SK-N-SH (cell line): ENCODE measurements at regions not wholly inside any gene's neighbourhood (a gene's known extent, or its start where the extent isn't known, plus 50 kb on each side); places are given as distances from the start of the nearest gene placed in this dataset.

Experiments
- CTCF ChIA-PET: fragments of 300-600, 350-600 bp; formaldehyde crosslinking; extraction: SDS; loops from one replicate; lab custom pipeline; 2021; lab: Yijun Ruan, JAX
- POLR2A ChIA-PET: fragments of 350-600 bp; sonication (Branson Sonifier 250); formaldehyde crosslinking; extraction: SDS; loops from one replicate; lab custom pipeline; 2020; ENCODE audit warnings: antibody characterized with exemption, inconsistent platforms; lab: Yijun Ruan, JAX
- DNase-seq: peaks from one replicate; pipeline ENCODE4 v3.0.0; 2012
- H2AFZ ChIP-seq: fragments of 200-600 bp; sonication (generic); 2 replicates; pipeline ENCODE4 v1.8.1; 2016; ENCODE audit warnings: antibody characterized with exemption, mild to moderate bottlenecking, low read depth
- H3F3A ChIP-seq: fragments of 200-600 bp; sonication (generic); replicated peaks from 2 replicates; pipeline ENCODE3; 2016; ENCODE audit warnings: antibody characterized with exemption, mild to moderate bottlenecking; ENCODE audit not compliant: insufficient read depth
- H3K27ac ChIP-seq, 2 experiments: fragments of 200-500 bp in 1 of 2; fragments of 200-600 bp in 1 of 2; sonication (Bioruptor generic) in 1 of 2; sonication (generic), shearing (Covaris generic) in 1 of 2; 2 replicates each; pipeline versions ENCODE4 v1.5.1 to v1.6.1; 2014 to 2016; ENCODE audit warnings: low read depth in 2 of 2, inconsistent platforms in 1 of 2, low read length in 1 of 2, mild to moderate bottlenecking in 1 of 2, mixed read lengths in 1 of 2
- H3K27me3 ChIP-seq: fragments of 200-600 bp; sonication (generic), shearing (Covaris generic); 2 replicates; pipeline ENCODE4 v1.6.1; 2016; ENCODE audit warnings: mixed run types; ENCODE audit not compliant: insufficient read depth
- H3K36me3 ChIP-seq, 2 experiments: fragments of 200-500 bp in 1 of 2; fragments of 200-600 bp in 1 of 2; sonication (Bioruptor generic) in 1 of 2; sonication (generic) in 1 of 2; replicated peaks in 1 of 2; 2 replicates each; pipeline versions ENCODE3 to v1.5.1; 2014 to 2016; ENCODE audit warnings: low read length in 1 of 2, mild to moderate bottlenecking in 1 of 2; ENCODE audit not compliant: insufficient read depth in 2 of 2, control insufficient read depth in 1 of 2
- H3K4me1 ChIP-seq, 2 experiments: fragments of 200-500 bp in 1 of 2; fragments of 200-600 bp in 1 of 2; sonication (Bioruptor generic) in 1 of 2; sonication (generic), shearing (Covaris generic) in 1 of 2; 2 replicates each; pipeline versions ENCODE4 v1.5.1 to v1.6.1; 2014 to 2016; ENCODE audit warnings: low read depth in 1 of 2, low read length in 1 of 2, mixed run types in 1 of 2; ENCODE audit not compliant: insufficient read depth in 2 of 2, control insufficient read depth in 1 of 2
- H3K4me2 ChIP-seq: fragments of 200-600 bp; sonication (generic), shearing (Covaris generic); 2 replicates; pipeline ENCODE4 v1.6.1; 2017; ENCODE audit warnings: mixed run types
- H3K4me3 ChIP-seq, 2 experiments: fragments of 200-500 bp in 1 of 2; fragments of 200-600 bp in 1 of 2; sonication (Bioruptor generic) in 1 of 2; sonication (generic), shearing (Covaris generic) in 1 of 2; 2 replicates each; pipeline versions ENCODE4 v1.5.1 to v1.8.1; 2014 to 2016; ENCODE audit warnings: low read depth in 2 of 2, inconsistent platforms in 1 of 2, low read length in 1 of 2, mild to moderate bottlenecking in 1 of 2, mixed read lengths in 1 of 2, moderate library complexity in 1 of 2
- H3K79me2 ChIP-seq: fragments of 200-600 bp; sonication (generic); 2 replicates; pipeline ENCODE4 v1.8.1; 2017; ENCODE audit warnings: mild to moderate bottlenecking; ENCODE audit not compliant: insufficient read depth
- H3K9ac ChIP-seq: fragments of 200-600 bp; sonication (generic); 2 replicates; pipeline ENCODE4 v1.6.1; 2017; ENCODE audit warnings: mixed run types
- H3K9me2 ChIP-seq: fragments of 200-600 bp; sonication (generic); 2 replicates; pipeline ENCODE4 v1.6.1; 2017; ENCODE audit warnings: mixed run types
- H3K9me3 ChIP-seq: fragments of 200-600 bp; sonication (generic); 2 replicates; pipeline ENCODE4 v1.6.1; 2017; ENCODE audit warnings: mixed run types, mild to moderate bottlenecking, moderate library complexity
- H4K20me1 ChIP-seq: fragments of 200-600 bp; sonication (generic); 2 replicates; pipeline ENCODE4 v1.6.1; 2017; ENCODE audit warnings: mild to moderate bottlenecking, mixed run types; ENCODE audit not compliant: insufficient read depth
- EP300 ChIP-seq, 2 experiments: IDR thresholded peaks; 2 replicates each; pipeline versions ENCODE4 v1.4.0 to v1.6.1; 2012; ENCODE audit warnings: borderline replicate concordance in 1 of 2, low read depth in 1 of 2, low read length in 1 of 2
- EZH2phosphoT487 ChIP-seq: fragments of 200-600 bp; sonication (generic); IDR thresholded peaks from 2 replicates; pipeline ENCODE4 v1.6.1; 2017; ENCODE audit warnings: low read depth, mixed run types, mild to moderate bottlenecking, antibody characterized with exemption, moderate library complexity, borderline replicate concordance
- FOSL2 ChIP-seq: IDR thresholded peaks from 2 replicates; pipeline ENCODE4 v1.4.0; 2012; ENCODE audit warnings: low read depth, mild to moderate bottlenecking, moderate library complexity, borderline replicate concordance
- FOXJ3 ChIP-seq: sonication (generic); formaldehyde crosslinking; IDR thresholded peaks from 2 replicates; pipeline ENCODE4 v1.5.1; 2020; ENCODE audit warnings: mild to moderate bottlenecking, missing genetic modification reagents
- FOXM1 ChIP-seq: IDR thresholded peaks from 2 replicates; pipeline ENCODE4 v1.4.0; 2012; ENCODE audit warnings: low read depth, mild to moderate bottlenecking
- MXI1 ChIP-seq: IDR thresholded peaks from 2 replicates; pipeline ENCODE4 v1.6.1; 2012; ENCODE audit warnings: mild to moderate bottlenecking, low read depth, low read length, improper control_type of control experiment
- NRF1 ChIP-seq: IDR thresholded peaks from 2 replicates; pipeline ENCODE4 v1.6.1; 2012; ENCODE audit warnings: low read depth, mild to moderate bottlenecking, low read length
- POLR2AphosphoS5 ChIP-seq: IDR thresholded peaks from 2 replicates; pipeline ENCODE4 v1.6.1; 2012; ENCODE audit warnings: low read depth, low read length
- RAD21 ChIP-seq: IDR thresholded peaks from 2 replicates; pipeline ENCODE4 v1.6.1; 2012; ENCODE audit warnings: mild to moderate bottlenecking, low read length
- RXRA ChIP-seq: IDR thresholded peaks from 2 replicates; pipeline ENCODE4 v1.4.0; 2012; ENCODE audit warnings: low read depth, mild to moderate bottlenecking, borderline replicate concordance
- SIN3A ChIP-seq: IDR thresholded peaks from 2 replicates; pipeline ENCODE4 v1.6.1; 2012; ENCODE audit warnings: low read depth, mild to moderate bottlenecking, low read length, moderate library complexity, borderline replicate concordance
- SMC3 ChIP-seq: IDR thresholded peaks from 2 replicates; pipeline ENCODE4 v1.6.1; 2012; ENCODE audit warnings: low read depth, low read length, improper control_type of control experiment
- YY1 ChIP-seq: IDR thresholded peaks from 2 replicates; pipeline ENCODE4 v1.4.0; 2012; ENCODE audit warnings: low read depth, mild to moderate bottlenecking
- WGBS: methylation state at CpG from one replicate; pipeline ENCODE4 v1.1.6; 2017; ENCODE audit warnings: low lambda C conversion rate; 5-methylcytosine and 5-hydroxymethylcytosine counted together
- TF ChIP-seq, protein P1 (sequence below): IDR thresholded peaks from 2 replicates; pipeline ENCODE4 v1.6.1; 2012; ENCODE audit warnings: mild to moderate bottlenecking, low read depth, low read length, moderate library complexity
- TF ChIP-seq, protein P2 (sequence below): IDR thresholded peaks from 2 replicates; pipeline ENCODE4 v1.4.0; 2012; ENCODE audit warnings: low read depth, borderline replicate concordance
- TF ChIP-seq, protein P3 (sequence below): IDR thresholded peaks from 2 replicates; pipeline ENCODE4 v1.4.0; 2012; ENCODE audit warnings: low read depth
- TF ChIP-seq, protein P4 (sequence below): fragments of 150-350 bp; IDR thresholded peaks from 2 replicates; pipeline ENCODE4 v1.6.1; 2017; ENCODE audit warnings: antibody characterized with exemption, low read length, low read depth, borderline replicate concordance
- TF ChIP-seq, protein P5 (sequence below): fragments of 200-600 bp; sonication (generic); IDR thresholded peaks from 2 replicates; pipeline ENCODE4 v1.6.1; 2017; ENCODE audit warnings: antibody characterized with exemption, mild to moderate bottlenecking, moderate library complexity

DNA sequence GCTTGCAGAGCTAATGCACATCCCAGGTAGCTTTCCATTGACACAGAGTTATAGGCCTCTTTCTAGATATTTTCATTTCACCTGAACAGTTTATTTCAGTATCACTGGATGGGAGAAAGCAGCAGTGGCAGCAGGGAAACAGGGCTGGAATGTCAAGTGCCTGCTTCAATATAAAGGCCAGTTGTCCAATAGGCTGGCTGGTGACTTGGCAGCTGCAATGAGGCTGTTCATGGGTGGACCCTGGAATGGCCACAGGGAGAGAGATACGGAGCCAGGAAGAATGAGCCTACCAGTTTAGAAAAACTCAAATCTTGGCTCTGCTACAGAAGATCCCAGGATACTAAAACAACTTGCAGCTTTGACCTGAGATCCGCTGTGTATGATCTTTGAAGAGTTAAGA lies 185.0 kb downstream of the BCL11A start:
- Histone ChIP-seq H3K9me3 (no peaks in the 10 kb centered on the region), H3K9me2 (no peaks in the 10 kb centered on the region), H3K36me3 (no peaks in the 10 kb centered on the region), H3K4me2 (no peak overlapping the region), H3K4me1 (no peaks in the 10 kb centered on the region), H2AFZ (no peak overlapping the region), H4K20me1 (no peaks in the 10 kb centered on the region), H3K9ac (no peak overlapping the region), H3K27ac (no peak overlapping the region), H3K27me3 (no peaks in the 10 kb centered on the region), H3K79me2 (no peaks in the 10 kb centered on the region), H3K4me3 (no peak overlapping the region), H3F3A (no peaks in the 10 kb centered on the region)
- WGBS = 60% methylated on average over 2 of the region's 2 CpGs
- no peak for DNase-seq
- ChIA-PET CTCF (no interaction called here), POLR2A (no interaction called here)
- TF ChIP-seq RXRA = no peak
- TF ChIP-seq, protein P1, sequence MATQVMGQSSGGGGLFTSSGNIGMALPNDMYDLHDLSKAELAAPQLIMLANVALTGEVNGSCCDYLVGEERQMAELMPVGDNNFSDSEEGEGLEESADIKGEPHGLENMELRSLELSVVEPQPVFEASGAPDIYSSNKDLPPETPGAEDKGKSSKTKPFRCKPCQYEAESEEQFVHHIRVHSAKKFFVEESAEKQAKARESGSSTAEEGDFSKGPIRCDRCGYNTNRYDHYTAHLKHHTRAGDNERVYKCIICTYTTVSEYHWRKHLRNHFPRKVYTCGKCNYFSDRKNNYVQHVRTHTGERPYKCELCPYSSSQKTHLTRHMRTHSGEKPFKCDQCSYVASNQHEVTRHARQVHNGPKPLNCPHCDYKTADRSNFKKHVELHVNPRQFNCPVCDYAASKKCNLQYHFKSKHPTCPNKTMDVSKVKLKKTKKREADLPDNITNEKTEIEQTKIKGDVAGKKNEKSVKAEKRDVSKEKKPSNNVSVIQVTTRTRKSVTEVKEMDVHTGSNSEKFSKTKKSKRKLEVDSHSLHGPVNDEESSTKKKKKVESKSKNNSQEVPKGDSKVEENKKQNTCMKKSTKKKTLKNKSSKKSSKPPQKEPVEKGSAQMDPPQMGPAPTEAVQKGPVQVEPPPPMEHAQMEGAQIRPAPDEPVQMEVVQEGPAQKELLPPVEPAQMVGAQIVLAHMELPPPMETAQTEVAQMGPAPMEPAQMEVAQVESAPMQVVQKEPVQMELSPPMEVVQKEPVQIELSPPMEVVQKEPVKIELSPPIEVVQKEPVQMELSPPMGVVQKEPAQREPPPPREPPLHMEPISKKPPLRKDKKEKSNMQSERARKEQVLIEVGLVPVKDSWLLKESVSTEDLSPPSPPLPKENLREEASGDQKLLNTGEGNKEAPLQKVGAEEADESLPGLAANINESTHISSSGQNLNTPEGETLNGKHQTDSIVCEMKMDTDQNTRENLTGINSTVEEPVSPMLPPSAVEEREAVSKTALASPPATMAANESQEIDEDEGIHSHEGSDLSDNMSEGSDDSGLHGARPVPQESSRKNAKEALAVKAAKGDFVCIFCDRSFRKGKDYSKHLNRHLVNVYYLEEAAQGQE = no peak
- TF ChIP-seq, protein P2, sequence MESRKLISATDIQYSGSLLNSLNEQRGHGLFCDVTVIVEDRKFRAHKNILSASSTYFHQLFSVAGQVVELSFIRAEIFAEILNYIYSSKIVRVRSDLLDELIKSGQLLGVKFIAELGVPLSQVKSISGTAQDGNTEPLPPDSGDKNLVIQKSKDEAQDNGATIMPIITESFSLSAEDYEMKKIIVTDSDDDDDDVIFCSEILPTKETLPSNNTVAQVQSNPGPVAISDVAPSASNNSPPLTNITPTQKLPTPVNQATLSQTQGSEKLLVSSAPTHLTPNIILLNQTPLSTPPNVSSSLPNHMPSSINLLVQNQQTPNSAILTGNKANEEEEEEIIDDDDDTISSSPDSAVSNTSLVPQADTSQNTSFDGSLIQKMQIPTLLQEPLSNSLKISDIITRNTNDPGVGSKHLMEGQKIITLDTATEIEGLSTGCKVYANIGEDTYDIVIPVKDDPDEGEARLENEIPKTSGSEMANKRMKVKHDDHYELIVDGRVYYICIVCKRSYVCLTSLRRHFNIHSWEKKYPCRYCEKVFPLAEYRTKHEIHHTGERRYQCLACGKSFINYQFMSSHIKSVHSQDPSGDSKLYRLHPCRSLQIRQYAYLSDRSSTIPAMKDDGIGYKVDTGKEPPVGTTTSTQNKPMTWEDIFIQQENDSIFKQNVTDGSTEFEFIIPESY = no peak
- TF ChIP-seq SIN3A = no peak
- no peak for TF ChIP-seq SMC3
- TF ChIP-seq FOSL2 = no peak
- no peak for TF ChIP-seq EP300 (IDR thresholded peaks at IDR 0.05; ENCODE audit: borderline replicate concordance in 1 of 2, low read depth in 1 of 2, low read length in 1 of 2)
- TF ChIP-seq YY1 = no peak
- TF ChIP-seq, protein P3, sequence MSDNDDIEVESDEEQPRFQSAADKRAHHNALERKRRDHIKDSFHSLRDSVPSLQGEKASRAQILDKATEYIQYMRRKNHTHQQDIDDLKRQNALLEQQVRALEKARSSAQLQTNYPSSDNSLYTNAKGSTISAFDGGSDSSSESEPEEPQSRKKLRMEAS = no peak
- no peak for TF ChIP-seq RAD21
- TF ChIP-seq, protein P4, sequence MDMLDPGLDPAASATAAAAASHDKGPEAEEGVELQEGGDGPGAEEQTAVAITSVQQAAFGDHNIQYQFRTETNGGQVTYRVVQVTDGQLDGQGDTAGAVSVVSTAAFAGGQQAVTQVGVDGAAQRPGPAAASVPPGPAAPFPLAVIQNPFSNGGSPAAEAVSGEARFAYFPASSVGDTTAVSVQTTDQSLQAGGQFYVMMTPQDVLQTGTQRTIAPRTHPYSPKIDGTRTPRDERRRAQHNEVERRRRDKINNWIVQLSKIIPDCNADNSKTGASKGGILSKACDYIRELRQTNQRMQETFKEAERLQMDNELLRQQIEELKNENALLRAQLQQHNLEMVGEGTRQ = no peak
- TF ChIP-seq, protein P5, sequence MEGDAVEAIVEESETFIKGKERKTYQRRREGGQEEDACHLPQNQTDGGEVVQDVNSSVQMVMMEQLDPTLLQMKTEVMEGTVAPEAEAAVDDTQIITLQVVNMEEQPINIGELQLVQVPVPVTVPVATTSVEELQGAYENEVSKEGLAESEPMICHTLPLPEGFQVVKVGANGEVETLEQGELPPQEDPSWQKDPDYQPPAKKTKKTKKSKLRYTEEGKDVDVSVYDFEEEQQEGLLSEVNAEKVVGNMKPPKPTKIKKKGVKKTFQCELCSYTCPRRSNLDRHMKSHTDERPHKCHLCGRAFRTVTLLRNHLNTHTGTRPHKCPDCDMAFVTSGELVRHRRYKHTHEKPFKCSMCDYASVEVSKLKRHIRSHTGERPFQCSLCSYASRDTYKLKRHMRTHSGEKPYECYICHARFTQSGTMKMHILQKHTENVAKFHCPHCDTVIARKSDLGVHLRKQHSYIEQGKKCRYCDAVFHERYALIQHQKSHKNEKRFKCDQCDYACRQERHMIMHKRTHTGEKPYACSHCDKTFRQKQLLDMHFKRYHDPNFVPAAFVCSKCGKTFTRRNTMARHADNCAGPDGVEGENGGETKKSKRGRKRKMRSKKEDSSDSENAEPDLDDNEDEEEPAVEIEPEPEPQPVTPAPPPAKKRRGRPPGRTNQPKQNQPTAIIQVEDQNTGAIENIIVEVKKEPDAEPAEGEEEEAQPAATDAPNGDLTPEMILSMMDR = no peak
- no peak for TF ChIP-seq POLR2AphosphoS5
- no peak for TF ChIP-seq NRF1
- TF ChIP-seq FOXJ3 (CRISPR knock-in tag) = no peak
- no peak for TF ChIP-seq FOXM1
- no peak for TF ChIP-seq EZH2phosphoT487
- TF ChIP-seq MXI1 = no peak
